AG04449 (cell line): ENCODE measurements at regions not wholly inside any gene's neighbourhood (a gene's known extent, or its start where the extent isn't known, plus 50 kb on each side); places are given as distances from the start of the nearest gene placed in this dataset.
A peak's percentile ranks its signal among the peaks of the same experiment; 100 is the strongest.
"Not testable (repeated sequence)": the region's sequence is repeated elsewhere in the genome, so short reads cannot be mapped to it uniquely, and the experiment has no call there.

Experiments used
- CTCF ChIA-PET: fragments of 350-600 bp; formaldehyde crosslinking; extraction: SDS; loops from one replicate; lab custom pipeline; 2021; ENCODE audit warnings: antibody characterized with exemption; lab: Yijun Ruan, JAX
- POLR2A ChIA-PET: fragments of 400-600, 350-600 bp; formaldehyde crosslinking; extraction: SDS; loops from one replicate; lab custom pipeline; 2020; ENCODE audit warnings: antibody characterized with exemption, inconsistent platforms; lab: Yijun Ruan, JAX
- DNase-seq: peaks from one replicate; pipeline ENCODE4 v3.0.0-alpha.2; 2010; ENCODE audit warnings: low read depth, low spot score
- H3K4me3 ChIP-seq: 2 replicates; pipeline ENCODE4 v1.5.1; 2011; ENCODE audit warnings: low read depth, mild to moderate bottlenecking, control low read depth, low read length
- TF ChIP-seq, protein P1 (sequence below): IDR thresholded peaks from one replicate; pipeline ENCODE4 v1.5.1; 2011; ENCODE audit warnings: mild to moderate bottlenecking, moderate library complexity, low read length, control low read depth, inconsistent platforms; ENCODE audit not compliant: insufficient read depth; ENCODE audit errors: missing control alignments

DNA sequence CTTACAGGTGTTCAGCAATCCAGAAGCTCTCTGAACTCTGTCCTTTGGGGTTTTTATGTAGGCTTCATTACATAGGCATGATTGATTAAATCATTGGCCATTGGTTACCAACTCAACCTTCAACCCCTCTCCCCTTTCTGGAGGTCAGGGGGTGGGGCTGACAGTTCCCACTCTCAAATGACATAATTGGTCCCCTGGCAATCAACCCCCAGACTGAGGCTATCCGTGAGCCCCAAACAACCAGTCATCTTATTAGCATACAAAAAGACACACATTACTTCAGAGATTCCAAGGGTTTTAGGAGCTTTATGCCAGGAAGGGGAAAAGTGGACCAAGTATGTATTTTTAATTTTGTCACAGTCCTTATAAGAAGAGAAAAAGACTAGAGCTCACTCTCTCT lies 92.1 kb downstream of the ZNF467 start:
- ChIA-PET POLR2A (no interaction called here), CTCF (interaction anchor here (1.3 to 2.9 kb wide), 4 partner anchors 10 to 61 kb away, joined by 3 to 13 read pairs (median 4); no protein-coding TSS in a partner anchor)
- TF ChIP-seq, protein P1, sequence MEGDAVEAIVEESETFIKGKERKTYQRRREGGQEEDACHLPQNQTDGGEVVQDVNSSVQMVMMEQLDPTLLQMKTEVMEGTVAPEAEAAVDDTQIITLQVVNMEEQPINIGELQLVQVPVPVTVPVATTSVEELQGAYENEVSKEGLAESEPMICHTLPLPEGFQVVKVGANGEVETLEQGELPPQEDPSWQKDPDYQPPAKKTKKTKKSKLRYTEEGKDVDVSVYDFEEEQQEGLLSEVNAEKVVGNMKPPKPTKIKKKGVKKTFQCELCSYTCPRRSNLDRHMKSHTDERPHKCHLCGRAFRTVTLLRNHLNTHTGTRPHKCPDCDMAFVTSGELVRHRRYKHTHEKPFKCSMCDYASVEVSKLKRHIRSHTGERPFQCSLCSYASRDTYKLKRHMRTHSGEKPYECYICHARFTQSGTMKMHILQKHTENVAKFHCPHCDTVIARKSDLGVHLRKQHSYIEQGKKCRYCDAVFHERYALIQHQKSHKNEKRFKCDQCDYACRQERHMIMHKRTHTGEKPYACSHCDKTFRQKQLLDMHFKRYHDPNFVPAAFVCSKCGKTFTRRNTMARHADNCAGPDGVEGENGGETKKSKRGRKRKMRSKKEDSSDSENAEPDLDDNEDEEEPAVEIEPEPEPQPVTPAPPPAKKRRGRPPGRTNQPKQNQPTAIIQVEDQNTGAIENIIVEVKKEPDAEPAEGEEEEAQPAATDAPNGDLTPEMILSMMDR, result no peak
- DNase-seq, result no peak
- no peak overlapping the region for H3K4me3 ChIP-seq

DNA sequence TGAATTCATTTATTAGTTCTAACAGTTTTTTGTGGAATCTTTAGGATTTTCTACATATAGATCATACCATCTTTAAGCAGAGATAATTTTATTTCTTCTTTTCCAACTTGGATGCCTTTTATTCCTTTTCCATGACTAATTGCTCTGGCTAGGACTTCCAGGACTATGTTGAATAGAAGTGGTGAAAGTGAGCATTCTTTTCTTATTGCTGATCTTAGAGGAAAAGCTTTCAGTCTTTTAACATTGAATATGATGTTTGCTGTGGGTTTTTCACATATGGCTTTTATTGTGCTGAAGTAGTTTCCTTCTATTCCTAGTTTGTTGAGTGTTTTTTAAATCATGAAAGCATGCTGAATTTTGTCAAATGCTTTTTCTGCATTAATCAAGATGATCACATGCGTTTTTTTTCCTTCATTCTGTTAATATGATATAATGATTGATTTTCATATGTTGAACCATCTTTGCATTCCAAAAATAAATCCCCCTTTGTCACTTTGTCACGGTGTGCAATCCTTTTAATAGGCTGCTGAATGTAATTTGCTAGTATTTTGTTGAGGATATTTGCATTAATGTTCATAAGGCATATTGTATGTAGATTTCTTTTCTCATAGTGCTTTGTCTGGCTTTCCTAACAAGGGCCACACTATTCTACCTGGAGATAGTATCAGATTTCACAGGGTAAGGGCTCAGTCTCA lies 92.9 kb downstream of the ZNF467 start:
- no peak overlapping the region for H3K4me3 ChIP-seq
- peak; percentile 31 for DNase-seq
- TF ChIP-seq, protein P1, result no peak
- POLR2A ChIA-PET, result no interaction called here
- CTCF ChIA-PET, result interaction anchor here (1.2 to 1.9 kb wide), 5 partner anchors 10 to 62 kb away, joined by 3 to 6 read pairs (median 4); a partner anchor contains a TSS

DNA sequence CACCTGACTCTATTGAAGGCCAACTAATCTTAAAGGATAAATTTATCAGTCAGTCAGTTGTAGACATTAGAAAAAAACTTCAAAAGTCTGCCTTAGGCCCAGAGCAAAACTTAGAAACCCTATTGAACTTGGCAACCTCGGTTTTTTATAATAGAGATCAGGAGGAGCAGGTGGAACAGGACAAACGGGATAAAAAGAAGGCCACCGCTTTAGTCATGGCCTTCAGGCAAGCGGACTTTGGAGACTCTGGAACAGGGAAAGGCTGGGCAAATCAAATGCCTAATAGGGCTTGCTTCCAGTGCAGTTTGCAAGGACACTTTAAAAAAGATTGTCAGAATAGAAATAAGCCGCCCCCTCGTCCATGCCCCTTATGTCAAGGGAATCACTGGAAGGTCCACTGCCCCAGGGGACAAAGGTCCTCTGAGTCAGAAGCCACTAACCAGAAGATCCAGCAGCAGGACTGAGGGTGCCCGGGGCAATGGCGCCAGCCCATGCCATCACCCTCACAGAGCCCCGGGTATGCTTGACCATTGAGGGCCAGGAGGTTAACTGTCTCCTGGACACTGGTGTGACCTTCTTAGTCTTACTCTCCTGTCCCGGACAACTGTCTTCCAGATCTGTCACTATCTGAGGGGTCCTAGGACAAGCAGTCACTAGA lies 98.5 kb downstream of the ZNF467 start:
- H3K4me3 ChIP-seq, POLR2A ChIA-PET, CTCF ChIA-PET, DNase-seq: not testable (repeated sequence)

DNA sequence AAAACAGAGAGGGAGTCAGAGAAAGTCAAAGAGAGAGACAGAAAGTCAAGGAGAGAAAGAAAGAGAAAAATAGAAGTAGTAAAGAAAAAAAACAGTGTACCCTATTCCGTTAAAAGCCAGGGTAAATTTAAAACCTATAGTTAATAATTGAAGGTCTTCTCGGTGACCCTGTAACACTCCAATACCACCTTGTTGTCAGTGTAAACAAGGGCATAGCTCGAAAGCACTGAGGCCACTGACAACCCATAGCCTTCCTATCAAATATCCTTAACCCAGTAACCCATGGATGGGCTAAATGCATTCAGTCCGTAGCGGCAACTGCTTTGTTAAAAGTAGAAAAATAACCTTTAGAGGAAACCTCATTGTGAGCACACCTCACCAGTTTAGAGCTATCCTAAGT lies 100.4 kb downstream of the ZNF467 start:
- TF ChIP-seq, protein P1, result no peak
- no peak overlapping the region for H3K4me3 ChIP-seq
- ChIA-PET CTCF (interaction anchor here (1.6 kb wide), 1 partner anchor 12 kb away, joined by 5 read pairs; no protein-coding TSS in a partner anchor), POLR2A (no interaction called here)
- no peak for DNase-seq

DNA sequence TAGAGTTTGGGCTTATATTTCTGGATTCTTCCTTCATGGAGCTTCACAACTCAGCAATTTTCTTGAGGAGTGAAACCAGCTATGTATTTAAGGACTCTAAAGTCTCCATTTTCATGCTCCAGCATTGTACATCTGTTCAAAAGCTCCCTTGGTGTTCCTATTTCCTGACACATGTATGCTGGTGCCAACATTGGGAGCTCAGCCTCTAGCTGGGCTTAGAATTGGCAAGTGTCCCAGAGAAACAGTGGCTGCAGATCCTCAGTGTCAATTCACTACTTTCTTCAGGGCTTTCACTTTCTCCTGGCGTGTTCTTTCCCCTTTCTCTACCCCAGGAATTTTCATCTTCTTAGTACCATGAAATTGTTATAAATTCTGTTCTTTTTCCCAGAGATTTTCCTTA lies 103.1 kb downstream of the ZNF467 start:
- DNase-seq, result no peak
- H3K4me3 ChIP-seq, result no peak overlapping the region
- TF ChIP-seq, protein P1, result no peak
- CTCF ChIA-PET, result interaction anchor here (0.8 to 2.6 kb wide), 11 partner anchors 7 to 98 kb away, joined by 3 to 21 read pairs (median 6); a partner anchor contains a TSS
- POLR2A ChIA-PET, result no interaction called here

DNA sequence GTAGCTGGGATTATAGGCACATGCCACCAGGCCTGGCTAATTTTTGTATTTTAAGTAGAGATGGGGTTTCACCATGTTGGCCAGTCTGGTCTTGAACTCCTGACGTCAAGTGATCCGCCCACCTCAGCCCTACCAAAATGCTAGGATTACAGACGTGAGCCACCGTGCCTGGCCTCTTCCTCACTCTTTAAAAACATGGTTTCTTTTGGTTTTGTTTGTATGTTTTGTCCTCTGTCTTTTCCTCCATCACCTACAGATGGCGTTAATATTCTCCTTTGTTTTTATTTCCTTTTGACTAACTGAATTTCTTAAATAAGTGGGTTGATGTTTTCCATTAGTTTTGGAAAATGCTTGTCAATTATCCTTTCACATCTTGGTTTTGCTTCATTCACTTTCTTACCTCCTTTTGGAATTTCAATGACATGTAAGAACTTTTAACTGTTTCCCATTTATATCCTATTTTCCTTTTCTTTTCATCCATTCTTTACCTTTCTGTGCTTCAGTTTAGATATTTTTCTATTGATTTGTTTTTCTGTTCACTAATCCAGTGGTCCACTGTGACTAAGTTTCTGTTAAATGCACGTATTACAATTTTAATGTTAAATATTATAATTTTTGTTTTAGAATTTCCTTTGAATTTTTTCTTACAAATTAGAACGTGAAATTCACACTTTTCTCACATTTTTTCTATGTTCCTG lies 104.1 kb downstream of the ZNF467 start:
- TF ChIP-seq, protein P1, result peak; percentile 17
- DNase-seq, result no peak
- no peak overlapping the region for H3K4me3 ChIP-seq
- POLR2A ChIA-PET, result no interaction called here
- CTCF ChIA-PET, result interaction anchor here (1.1 to 1.9 kb wide), 4 partner anchors 9 to 72 kb away, joined by 3 to 16 read pairs (median 3); no protein-coding TSS in a partner anchor
